NCI-H345 (cell line): ENCODE measurements at regions not wholly inside any gene's neighbourhood (a gene's known extent, or its start where the extent isn't known, plus 50 kb on each side); places are given as distances from the start of the nearest gene placed in this dataset.
A peak's percentile ranks its signal among the peaks of the same experiment; 100 is the strongest.

Source experiments
- DNase-seq: peaks from one replicate; lab custom pipeline; 2025; lab: John Stamatoyannopoulos, UW

GRCh38 chr5:155866971-155867370 is 460.0 kb upstream of the SGCD start:
- no peak for DNase-seq

GRCh38 chr5:155867522-155868088 is 459.4 kb upstream of the SGCD start:
- DNase-seq: no peak

- no peak for DNase-seq
Measured at GRCh38 chr5:155870636-155871035, 456.3 kb upstream of the SGCD start.

- DNase-seq: no peak
Measured at GRCh38 chr5:155871623-155872022, 455.3 kb upstream of the SGCD start.

GRCh38 chr5:155872629-155873220 is 454.2 kb upstream of the SGCD start:
- peak; percentile 71 for DNase-seq

- no peak for DNase-seq
Measured at GRCh38 chr5:155878991-155879575, 447.9 kb upstream of the SGCD start.

GRCh38 chr5:155884041-155884440 is 442.9 kb upstream of the SGCD start:
- DNase-seq: peak; percentile 34

- DNase-seq: no peak
Measured at GRCh38 chr5:155885199-155885598, 441.8 kb upstream of the SGCD start.

GRCh38 chr5:155886311-155887031 is 440.5 kb upstream of the SGCD start:
- peak; percentile 15 for DNase-seq

- no peak for DNase-seq
Measured at GRCh38 chr5:155895484-155895883, 431.5 kb upstream of the SGCD start.

GRCh38 chr5:155897761-155898160 is 429.2 kb upstream of the SGCD start:
- no peak for DNase-seq

- DNase-seq: no peak
Measured at GRCh38 chr5:155898284-155898683, 428.7 kb upstream of the SGCD start.

GRCh38 chr5:155903791-155904190 is 423.2 kb upstream of the SGCD start:
- DNase-seq: no peak

- no peak for DNase-seq
Measured at GRCh38 chr5:155905364-155905763, 421.6 kb upstream of the SGCD start.

GRCh38 chr5:155906046-155906445 is 420.9 kb upstream of the SGCD start:
- no peak for DNase-seq

- DNase-seq: no peak
Measured at GRCh38 chr5:155908543-155908942, 418.4 kb upstream of the SGCD start.

GRCh38 chr5:155912291-155912690 is 414.7 kb upstream of the SGCD start:
- DNase-seq: peak; percentile 50

GRCh38 chr5:155914766-155915165 is 412.2 kb upstream of the SGCD start:
- DNase-seq: no peak

GRCh38 chr5:155915601-155916000 is 411.4 kb upstream of the SGCD start:
- no peak for DNase-seq

GRCh38 chr5:155919126-155919525 is 407.8 kb upstream of the SGCD start:
- no peak for DNase-seq

GRCh38 chr5:155919725-155920124 is 407.2 kb upstream of the SGCD start:
- DNase-seq: no peak

- DNase-seq: no peak
Measured at GRCh38 chr5:155921621-155922020, 405.3 kb upstream of the SGCD start.

- DNase-seq: no peak
Measured at GRCh38 chr5:155923784-155924183, 403.2 kb upstream of the SGCD start.
